GM19455 (cell line): ENCODE measurements at regions not wholly inside any gene's neighbourhood (a gene's known extent, or its start where the extent isn't known, plus 50 kb on each side); places are given as distances from the start of the nearest gene placed in this dataset.
"Not testable (repeated sequence)": the region's sequence is repeated elsewhere in the genome, so short reads cannot be mapped to it uniquely, and the experiment has no call there.

Experiments used
- ATAC-seq: cut with Tn5 transposase; IDR thresholded peaks from one replicate; pipeline ENCODE4 v1.9.1; 2021; ENCODE audit not compliant: unreplicated experiment

DNA sequence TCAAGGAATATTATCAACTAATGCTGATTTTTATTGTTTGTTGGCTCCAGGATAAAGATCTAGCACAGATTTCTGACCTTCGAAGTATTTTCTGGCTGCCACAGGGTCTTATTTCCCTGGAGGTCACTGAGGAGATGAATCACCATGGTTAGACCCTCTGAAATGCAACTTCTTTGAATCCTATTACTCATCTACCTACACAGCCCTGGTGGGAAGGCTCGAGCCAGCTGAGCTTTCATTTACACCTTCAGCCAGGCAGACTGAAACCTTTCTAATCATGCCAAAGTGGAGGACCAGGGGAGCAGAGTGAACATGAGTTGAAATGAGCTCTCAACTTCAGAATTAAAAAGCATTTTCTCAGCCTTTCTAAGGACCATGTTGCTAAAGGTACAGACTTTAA lies 130.5 kb downstream of the SMIM20 start:
- ATAC-seq, result no peak

DNA sequence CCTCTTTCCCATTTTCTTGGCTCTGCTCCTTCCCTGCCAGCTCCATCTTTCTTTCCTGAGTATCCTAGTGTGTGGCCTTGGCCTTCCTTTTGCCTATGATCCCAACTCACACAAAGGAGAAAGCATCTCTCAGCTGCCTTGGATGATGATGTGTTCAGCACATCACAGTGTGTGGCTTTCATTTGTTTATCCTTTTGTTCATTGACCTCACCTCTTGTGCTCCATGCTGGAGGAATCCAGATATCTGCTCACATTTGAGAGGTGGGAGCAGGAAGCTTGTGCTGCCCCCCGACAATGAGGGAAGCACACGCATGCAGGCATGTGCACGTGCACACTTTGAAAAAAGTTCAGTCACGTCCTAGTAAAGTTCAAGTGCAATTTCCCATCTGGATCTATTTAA lies 131.0 kb downstream of the SMIM20 start:
- no peak for ATAC-seq

DNA sequence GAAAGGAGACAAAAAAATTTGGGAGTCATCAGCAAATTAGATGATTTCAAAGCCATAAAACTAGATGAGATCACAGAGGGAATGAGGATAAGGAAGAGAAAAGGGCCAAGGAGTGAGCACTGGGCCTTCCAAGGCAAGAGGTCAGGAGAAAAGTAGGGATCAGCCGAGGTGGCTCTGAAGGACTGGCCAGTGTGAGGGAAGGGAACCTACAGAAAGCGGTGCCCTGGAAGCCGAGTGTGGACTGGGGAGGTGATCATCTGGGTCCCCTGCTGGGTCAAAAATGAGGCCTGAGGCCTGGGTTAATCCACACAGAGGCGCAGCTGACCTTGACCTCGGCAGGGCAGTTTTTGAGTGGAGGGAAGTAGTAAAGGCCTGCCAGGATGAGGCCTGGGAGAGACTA lies 133.8 kb downstream of the SMIM20 start:
- no peak for ATAC-seq

DNA sequence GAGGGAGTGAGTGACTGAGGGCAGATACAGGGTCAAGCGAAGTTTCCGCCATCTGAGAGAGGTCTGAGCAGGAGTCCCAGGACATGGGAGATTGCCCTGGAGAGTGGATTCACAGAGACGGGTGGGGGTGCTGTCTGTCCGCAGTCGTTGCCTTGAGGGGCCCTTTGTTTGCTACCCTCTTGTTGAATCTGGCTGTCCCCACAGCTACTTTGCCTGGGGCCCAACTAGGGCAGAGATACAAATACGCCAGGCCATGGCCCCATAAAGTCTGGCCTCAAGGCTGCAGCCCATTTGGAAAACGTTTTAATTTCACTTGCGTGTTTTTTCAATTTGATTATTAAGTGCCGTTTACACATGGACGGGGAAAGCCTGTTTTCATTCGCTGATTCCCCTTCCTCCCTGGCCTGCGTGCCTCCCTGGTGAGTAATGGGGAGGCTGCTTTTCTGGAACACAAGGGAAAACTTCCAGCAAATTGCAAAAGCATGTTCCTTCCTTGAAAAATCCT lies 134.4 kb downstream of the SMIM20 start:
- no peak for ATAC-seq

DNA sequence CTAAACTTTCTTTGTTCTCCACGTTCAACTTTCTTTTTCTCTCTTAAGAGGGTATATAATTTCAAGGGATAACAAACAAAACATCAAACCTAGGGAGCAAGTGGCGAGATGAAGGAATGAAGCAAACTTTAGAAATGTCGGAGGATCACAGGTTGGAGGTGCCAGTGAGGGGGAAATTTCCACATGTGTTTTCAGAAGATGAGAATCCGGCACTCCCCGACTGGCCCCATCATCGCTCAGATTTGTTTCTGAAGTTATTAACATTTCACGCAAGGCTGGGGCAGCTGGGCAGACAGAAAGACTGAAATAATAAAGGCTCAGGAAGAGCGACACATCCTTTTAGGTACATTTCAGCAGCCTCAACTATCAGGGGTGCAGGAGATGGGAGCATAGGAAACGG lies 134.9 kb downstream of the SMIM20 start:
- no peak for ATAC-seq

DNA sequence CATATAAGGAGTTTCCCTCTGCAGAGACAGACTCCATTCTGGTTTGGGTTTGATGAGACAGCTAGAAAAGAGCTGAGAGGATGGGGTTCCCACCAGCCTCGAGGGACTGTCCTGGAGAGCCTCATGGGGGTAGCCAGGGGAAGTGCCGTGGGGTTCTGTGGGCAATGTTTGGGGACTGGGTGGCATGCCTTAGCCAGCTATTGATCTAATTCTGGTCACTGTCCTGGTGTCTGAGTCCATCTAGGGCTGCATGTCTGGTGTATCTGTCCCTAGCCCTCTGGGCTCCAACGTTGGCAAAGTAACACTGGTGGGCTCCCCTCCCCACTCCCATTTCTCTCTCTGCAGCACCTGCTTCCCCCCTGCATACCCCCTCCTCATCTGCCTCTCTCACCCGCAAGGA lies 135.4 kb downstream of the SMIM20 start:
- ATAC-seq, result no peak

DNA sequence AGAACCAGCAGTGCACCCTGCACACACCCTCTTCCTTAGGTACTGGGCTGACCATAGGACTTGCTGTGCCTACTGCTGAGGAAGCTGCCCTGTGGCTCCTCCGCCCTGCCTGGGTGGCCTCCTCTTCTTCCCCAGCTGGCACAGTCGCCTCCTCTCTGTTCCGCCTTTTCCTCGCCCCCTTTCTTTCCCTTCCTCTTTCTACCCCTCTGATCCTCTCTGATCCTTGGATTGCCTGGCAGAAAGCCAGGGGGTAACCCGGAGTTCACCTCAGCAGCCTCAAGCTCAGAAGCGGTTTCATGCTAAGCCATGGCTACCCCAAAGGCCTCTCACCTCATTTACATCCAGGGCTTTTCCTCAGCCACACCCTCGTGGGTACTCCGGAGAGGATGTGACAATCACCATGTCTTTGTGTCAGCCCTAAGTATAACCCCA lies 136.2 kb downstream of the SMIM20 start:
- no peak for ATAC-seq

DNA sequence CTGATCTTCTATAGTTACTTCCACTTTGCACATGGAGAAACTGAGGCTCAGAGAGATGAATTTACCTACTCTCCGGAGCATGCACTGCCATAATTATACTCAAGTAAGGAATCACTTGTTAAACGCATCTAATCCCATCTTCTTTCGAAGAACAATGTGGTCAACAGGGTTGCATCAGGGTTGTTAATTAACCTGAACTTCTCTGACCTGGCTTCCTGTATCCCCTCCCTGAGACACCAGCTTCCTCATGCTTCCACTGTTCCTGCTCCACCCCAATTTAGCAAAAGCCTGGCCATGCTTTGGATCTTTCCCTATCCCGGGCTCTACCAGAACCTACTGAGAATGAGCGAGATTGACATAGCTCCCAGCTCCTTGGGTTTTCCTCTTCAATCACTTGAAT lies 136.7 kb downstream of the SMIM20 start:
- no peak for ATAC-seq

DNA sequence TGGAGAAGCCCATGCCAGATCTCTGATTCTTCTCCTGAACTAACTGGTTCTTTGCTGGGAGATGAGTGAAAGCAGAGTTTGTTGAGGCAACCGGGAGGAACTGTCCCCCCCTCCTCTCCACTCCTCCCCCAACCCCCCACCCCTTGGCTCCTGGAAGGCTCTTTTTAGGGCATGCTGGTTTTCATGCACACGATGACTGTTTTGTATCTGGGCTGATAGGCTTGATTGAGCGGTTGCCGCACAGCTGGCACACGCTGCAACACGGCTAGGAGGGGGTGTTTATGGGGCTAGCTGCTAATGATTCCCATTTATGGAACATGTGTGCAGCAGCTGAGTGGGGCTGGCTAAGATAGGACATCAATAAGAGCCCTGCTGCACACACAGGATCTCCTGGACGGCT lies 137.2 kb downstream of the SMIM20 start:
- no peak for ATAC-seq

DNA sequence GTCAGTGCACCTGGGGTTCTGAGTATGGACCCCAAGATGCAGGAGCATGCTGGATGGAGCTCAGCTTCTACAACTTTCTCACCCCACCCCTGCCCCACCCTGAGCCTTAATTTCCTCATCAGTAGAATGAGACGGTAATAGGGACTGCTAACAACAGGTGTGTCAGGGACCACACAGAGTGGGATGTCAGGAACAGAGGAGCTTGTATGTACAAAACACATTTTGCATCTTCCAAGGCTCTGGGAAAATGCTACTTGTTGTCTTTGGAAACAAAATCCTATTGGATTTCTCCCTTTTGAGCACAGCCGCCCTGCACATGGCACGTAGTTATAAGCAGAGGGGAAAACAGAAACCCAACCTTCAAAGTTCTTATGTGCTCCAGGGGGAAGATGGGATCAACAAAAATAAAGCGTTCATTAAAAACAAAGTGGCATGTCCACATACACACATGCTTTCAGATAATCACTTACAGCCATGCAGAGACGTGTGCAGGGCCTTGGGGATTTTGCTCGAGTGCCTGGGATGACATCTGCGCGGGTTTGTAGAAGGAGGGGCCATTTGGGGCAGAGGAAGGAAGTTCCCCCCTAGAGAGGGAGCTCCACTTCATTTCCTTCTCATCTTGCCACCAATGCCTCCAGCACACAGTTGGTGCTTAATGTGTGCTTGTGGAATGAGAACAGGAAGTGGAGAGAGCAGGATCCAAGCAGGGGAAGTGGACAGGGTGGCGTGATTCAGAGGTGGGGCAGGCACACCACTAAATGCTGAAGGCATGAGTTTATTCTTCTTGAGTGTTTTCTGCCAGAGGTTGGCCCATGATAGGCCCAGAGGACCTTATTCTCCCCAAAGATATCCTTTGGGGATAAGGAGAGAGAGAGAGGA lies 138.9 kb downstream of the SMIM20 start:
- ATAC-seq, result no peak

DNA sequence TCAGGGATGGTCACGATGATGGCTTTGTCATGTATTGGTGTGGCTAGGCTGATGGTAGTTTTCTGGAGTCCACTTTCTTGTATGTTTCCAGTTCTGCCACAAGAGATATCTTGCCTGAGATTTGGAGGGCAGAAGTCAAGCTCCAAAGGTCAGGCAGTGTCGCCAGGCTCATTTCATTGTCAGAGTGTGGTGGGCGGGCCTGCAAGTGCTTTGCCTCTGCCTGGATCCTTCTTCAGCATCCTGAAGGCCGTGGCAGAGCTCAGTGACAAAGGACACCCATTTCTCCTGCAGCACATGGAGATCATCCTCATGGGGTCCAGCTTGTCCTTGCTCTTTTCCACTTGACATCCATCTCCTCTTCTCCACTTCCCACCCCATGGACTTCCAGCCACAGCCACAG lies 139.7 kb downstream of the SMIM20 start:
- ATAC-seq, result no peak

DNA sequence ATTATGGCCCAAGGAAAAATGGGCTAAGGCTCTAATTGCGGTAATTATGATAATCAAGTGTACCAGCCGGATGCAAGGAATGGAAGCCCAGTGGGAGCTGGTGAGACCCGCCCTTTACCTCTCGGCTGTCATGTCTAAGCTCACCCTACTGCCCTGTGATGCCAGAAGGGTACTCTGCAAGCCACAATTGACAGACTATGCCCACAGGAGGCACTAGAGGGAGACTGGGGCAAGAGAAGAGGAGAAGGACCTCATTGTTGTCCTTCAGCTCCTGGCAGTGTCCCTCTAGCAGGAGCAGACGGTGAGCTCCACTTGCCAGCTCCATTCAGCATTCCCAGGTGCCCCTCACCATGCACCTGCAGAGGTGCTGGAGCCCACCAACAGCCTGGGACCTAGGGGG lies 141.8 kb downstream of the SMIM20 start:
- no peak for ATAC-seq

DNA sequence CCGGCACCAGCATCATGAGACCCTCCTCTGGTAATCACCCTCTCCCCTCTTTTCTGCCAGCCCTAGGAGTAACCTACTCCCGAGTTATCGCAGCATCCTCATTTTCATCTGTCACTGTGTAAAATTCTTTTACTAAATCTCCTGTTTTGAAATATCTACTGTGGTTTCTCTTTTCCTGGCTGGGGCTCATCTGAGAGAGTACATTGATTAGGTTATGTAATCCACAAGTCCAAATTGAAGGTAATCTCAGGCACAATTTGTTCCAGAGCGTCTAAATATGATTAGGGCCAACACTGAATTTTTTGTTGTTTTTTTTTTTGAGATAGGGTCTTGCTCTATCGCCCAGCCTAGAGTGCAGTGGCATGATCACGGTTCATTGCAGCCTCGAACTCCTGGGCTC lies 142.4 kb downstream of the SMIM20 start:
- ATAC-seq, result no peak

DNA sequence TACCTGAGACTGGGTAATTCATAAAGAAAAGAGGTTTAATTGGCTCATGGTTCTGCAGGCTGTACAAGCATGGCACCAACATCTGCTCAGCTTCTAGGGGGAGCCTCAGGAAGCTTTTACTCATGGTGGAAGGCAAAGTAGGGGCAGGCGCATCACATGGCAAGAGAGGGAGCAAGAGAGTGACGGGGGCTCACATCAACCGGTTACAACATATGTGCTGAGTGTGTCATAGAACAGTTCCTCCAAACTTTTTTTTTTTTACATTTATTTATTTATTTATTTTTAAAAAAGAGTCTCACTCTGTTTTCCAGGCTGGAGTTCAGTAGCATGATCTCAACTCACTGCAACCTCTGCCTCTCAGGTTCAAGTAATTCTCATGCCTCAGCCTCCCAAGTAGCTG lies 143.8 kb downstream of the SMIM20 start:
- not testable (repeated sequence) for ATAC-seq

DNA sequence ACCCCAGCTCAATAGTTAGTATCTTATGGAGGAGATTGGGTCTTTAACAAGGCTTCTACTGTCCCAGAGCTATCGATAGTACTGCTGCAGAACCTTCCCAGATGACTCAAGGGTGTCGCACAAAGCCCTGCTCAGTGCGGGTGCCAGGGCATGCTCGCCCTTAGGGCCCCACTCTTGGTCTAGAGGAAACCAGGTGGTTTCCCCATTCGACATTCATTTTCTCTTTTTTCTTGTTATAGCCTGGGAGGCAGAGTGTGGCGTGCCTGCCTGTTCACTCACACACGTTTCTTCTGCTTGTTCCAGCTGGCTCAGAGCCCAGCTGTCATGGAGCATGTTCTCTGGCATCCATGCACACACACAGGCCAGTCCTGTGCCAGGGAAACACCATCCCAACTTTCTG lies 144.5 kb downstream of the SMIM20 start:
- peak; percentile 82 for ATAC-seq

DNA sequence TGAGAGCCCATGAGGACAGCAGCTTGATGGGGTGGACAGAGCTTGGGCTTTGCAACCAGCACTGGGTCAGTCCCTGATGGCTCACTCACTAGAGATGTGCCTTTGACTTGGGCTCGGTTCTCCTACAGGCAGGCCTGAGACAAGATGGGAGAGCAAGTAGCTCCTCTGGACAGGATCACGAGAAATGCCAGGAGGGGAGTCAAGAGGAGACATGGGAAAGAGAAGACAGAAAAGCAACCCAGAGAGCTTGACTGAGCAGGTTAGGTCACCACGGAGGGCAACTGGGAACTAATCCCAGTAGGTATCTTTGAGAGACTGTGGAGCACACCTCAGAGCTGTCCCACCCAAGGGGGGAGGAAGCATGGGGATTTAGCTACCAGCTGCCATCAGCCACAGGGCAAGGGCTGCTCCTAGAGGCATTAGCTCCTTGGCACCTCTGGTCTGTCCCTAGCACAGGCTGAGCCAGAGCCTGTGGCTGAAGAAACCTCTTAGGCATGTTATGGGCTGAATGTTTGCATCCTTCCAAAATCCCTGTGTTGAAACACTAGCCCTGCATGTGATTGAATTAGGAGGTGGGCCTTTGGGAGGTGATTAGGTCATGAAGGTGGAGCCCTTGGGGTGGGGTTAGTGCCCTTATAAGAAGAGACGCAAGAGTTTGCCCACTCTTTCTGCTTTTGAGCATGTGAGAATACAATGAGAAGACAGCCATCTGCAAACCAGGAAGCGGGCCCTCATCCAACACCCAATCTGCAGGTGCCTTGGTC lies 145.6 kb downstream of the SMIM20 start:
- ATAC-seq, result no peak

DNA sequence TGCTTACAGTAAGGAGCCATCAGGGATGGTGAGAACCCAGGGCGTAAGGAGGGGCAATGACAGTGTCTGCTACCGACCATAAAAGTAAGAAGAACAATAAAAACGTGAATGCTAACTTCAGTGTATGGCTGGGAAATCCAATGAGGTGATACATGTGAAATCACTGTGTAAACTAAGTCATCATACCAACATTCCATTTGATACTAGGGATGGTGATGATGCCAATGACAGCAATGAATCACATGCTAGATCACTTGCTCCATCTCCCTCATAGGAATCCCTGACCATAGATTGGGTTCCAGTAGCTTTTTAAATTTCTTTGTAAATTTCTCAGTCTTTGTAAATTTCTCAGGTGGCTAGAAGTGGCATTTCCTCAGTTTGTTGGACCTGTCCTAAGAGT lies 146.3 kb downstream of the SMIM20 start:
- ATAC-seq, result no peak

DNA sequence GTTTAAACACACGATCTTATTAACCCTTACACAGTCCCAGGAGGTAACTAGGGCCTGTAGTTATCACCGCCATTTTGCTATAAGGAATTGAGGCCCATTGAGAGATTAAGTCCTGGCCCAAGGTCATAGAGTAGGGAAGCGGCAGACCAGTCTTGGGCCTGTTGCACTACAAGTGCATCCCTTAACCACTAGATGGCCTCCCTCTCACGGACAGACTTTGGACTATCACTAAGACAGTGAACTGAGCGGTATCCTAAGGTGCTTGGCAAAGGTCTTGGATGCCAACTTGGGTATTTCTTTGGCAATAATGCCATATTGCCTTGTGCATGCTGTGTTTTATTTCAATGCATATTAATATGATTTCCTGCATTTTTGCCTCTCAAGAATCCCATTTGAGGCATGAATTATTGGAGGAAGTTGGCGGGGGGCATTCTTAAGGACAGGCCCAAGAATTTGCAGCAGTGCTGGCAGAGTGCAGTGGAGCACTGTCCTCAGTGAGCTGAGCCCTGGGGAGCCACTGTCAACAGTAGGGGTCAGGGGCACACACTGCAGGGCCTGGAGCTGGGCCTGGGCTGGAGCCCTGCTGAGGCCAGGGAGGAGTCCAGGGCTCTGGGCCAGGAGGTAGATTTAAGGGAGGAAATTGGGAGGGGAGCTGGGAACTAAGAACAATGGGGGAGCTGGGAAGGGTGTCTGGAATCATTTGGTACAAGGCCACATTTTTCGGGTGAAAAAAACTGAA lies 147.4 kb downstream of the SMIM20 start:
- ATAC-seq, result no peak

DNA sequence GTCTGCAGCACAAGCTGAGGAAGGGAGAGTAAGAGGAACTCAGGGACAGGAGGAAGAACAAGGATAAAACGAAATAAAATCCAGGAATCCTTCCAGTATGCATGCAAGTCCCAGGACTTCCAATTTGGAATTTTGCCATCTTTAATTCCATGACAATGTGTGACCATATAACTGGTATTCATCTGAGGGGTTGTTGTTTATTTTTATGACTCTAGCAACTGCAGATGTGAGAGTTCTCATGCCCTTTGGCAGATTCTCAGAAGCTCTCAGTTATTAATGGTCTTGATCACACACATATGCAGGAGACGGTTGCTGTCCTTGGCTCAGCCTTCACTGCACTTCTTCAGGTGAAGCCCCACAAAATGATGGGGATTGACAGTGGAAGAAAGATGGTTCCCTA lies 148.2 kb downstream of the SMIM20 start:
- ATAC-seq, result no peak

DNA sequence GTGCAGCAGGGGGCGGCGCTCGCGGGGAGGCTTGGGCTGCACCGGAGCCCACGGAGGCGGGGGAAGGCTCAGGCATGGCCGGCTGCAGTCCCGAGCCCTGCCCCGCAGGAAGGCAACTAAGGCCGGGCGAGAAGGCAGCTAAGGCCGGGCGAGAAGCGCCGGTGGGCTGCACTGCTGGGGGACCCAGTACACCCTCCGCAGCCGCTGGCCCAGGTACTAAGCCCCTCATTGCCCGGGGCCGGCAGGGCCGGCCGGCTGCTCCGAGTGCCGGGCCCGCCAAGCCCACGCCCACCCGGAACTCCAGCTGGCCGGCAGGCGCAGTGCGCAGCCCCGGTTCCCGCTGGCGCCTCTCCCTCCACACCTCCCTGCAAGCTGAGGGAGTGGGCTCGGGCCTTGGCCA lies 150.0 kb downstream of the SMIM20 start:
- not testable (repeated sequence) for ATAC-seq

DNA sequence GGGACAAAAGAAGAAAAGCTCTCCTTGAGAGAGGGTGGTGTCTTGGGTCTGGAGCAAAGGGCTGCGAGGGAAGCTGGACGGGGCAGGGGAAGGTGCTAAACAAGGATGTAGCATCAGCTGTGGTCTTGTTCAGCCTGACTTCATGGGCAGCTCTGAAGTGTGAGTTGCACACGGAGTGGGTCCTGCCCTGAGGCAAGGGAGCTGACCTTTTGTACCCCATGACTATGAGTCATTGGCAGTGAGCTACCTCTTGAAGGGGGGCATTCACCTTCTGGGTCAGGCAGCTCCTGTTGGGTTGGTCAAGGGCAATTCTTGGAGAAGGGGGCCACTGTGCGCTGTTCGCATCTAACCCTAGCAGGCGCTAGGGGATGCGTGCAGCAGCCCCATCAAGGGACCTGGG lies 151.8 kb downstream of the SMIM20 start:
- ATAC-seq, result no peak
